MCF 10A (cell line): ENCODE measurements at regions not wholly inside any gene's neighbourhood (a gene's known extent, or its start where the extent isn't known, plus 50 kb on each side); places are given as distances from the start of the nearest gene placed in this dataset.

ENCODE experiments used
- BruUV-seq: library from RNA; stranded (reverse); fragments of 400-500 nt; replicated peaks from 2 replicates; lab custom pipeline; 2021; lab: Mats Ljungman, UMichigan
- CTCF ChIA-PET: fragments of 300-600 bp; sonication (Branson Sonifier 250); formaldehyde crosslinking; extraction: SDS; loops from one replicate; lab custom pipeline; 2021; ENCODE audit warnings: antibody characterized with exemption, inconsistent platforms; lab: Yijun Ruan, JAX
- POLR2A ChIA-PET: fragments of 300-600, 350-650 bp; sonication (Branson Sonifier 250); formaldehyde crosslinking; extraction: SDS; loops from one replicate; lab custom pipeline; 2020; ENCODE audit warnings: antibody characterized with exemption, inconsistent platforms; lab: Yijun Ruan, JAX
- DNase-seq: peaks from one replicate; pipeline ENCODE4 v3.0.0-alpha.2; 2018; ENCODE audit not compliant: unreplicated experiment
- H3K27ac Mint-ChIP-seq: one replicate; pipeline ENCODE4 v1.8.0; 2022; ENCODE audit warnings: mild to moderate bottlenecking, low read depth, mixed read lengths; ENCODE audit not compliant: unreplicated experiment
- H3K27me3 Mint-ChIP-seq: one replicate; pipeline ENCODE4 v1.8.0; 2022; ENCODE audit warnings: mixed read lengths; ENCODE audit not compliant: insufficient read depth, unreplicated experiment
- H3K36me3 Mint-ChIP-seq: one replicate; pipeline ENCODE4 v1.8.0; 2022; ENCODE audit warnings: mild to moderate bottlenecking, moderate library complexity, mixed read lengths; ENCODE audit not compliant: insufficient read depth, unreplicated experiment
- H3K4me1 Mint-ChIP-seq: one replicate; pipeline ENCODE4 v1.8.0; 2022; ENCODE audit warnings: mixed read lengths; ENCODE audit not compliant: insufficient read depth, unreplicated experiment
- H3K4me3 Mint-ChIP-seq: one replicate; pipeline ENCODE4 v1.8.0; 2022; ENCODE audit warnings: mild to moderate bottlenecking, moderate library complexity, mixed read lengths; ENCODE audit not compliant: unreplicated experiment
- H3K9me3 Mint-ChIP-seq: one replicate; pipeline ENCODE4 v1.8.0; 2022; ENCODE audit warnings: mixed read lengths; ENCODE audit not compliant: unreplicated experiment
- intact Hi-C: fragments of 100-400 bp; cut with micrococcal nuclease; formaldehyde crosslinking; loops from 2 replicates; pipeline ENCODE4 v1.14.1; 2022
- TF ChIP-seq, protein P1 (sequence below): fragments of 200-600 bp; IDR thresholded peaks from one replicate; pipeline ENCODE4 v1.8.0; 2022; ENCODE audit warnings: antibody characterized with exemption, mild to moderate bottlenecking; ENCODE audit not compliant: unreplicated experiment

GRCh38 chr2:221704442-221704841 lies 132.3 kb upstream of the EPHA4 start:
- CTCF ChIA-PET: interaction anchor here (0.6 kb wide), 1 partner anchor 49 kb away, joined by 4 read pairs; no protein-coding TSS in a partner anchor
- no peaks in the 10 kb centered on the region for H3K27me3 Mint-ChIP-seq
- no peak overlapping the region for H3K27ac Mint-ChIP-seq
- no peak for DNase-seq
- intact Hi-C loops: no loop called here
- H3K4me3 Mint-ChIP-seq: no peak overlapping the region
- H3K36me3 Mint-ChIP-seq: no peaks in the 10 kb centered on the region
- BruUV-seq: no TSS peak
- TF ChIP-seq, protein P1, sequence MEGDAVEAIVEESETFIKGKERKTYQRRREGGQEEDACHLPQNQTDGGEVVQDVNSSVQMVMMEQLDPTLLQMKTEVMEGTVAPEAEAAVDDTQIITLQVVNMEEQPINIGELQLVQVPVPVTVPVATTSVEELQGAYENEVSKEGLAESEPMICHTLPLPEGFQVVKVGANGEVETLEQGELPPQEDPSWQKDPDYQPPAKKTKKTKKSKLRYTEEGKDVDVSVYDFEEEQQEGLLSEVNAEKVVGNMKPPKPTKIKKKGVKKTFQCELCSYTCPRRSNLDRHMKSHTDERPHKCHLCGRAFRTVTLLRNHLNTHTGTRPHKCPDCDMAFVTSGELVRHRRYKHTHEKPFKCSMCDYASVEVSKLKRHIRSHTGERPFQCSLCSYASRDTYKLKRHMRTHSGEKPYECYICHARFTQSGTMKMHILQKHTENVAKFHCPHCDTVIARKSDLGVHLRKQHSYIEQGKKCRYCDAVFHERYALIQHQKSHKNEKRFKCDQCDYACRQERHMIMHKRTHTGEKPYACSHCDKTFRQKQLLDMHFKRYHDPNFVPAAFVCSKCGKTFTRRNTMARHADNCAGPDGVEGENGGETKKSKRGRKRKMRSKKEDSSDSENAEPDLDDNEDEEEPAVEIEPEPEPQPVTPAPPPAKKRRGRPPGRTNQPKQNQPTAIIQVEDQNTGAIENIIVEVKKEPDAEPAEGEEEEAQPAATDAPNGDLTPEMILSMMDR: no peak
- POLR2A ChIA-PET: no interaction called here
- no peaks in the 10 kb centered on the region for H3K9me3 Mint-ChIP-seq
- no peaks in the 10 kb centered on the region for H3K4me1 Mint-ChIP-seq

GRCh38 chr2:221693365-221693764 lies 121.3 kb upstream of the EPHA4 start:
- Mint-ChIP-seq H3K4me3 (no peak overlapping the region), H3K9me3 (no peaks in the 10 kb centered on the region), H3K36me3 (no peaks in the 10 kb centered on the region), H3K27ac (no peak overlapping the region), H3K27me3 (no peaks in the 10 kb centered on the region), H3K4me1 (no peaks in the 10 kb centered on the region)
- DNase-seq: no peak
- no TSS peak for BruUV-seq
- ChIA-PET CTCF (no interaction called here), POLR2A (no interaction called here)
- TF ChIP-seq, protein P1: no peak
- intact Hi-C loops: no loop called here

DNA sequence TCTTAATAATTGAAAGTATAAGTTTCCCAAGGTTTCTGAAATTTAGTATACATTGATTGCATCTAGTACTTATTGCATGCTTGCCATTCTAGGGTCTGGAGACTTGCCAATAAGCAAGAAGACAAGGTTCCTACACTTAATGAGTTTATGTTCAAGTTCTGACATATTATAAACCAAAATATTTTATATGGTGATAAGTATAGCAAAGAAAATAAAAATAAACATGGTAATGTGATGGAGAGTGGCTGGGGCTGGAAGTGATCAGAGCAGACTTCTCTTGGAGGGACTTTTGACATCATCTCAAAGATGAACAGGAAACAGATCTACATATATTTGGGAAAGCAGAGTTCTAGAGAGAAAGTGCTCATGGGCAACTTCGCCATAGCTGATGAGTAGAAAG lies 119.5 kb upstream of the EPHA4 start:
- intact Hi-C loops: no loop called here
- Mint-ChIP-seq H3K9me3 (no peaks in the 10 kb centered on the region), H3K36me3 (no peaks in the 10 kb centered on the region), H3K27ac (no peak overlapping the region), H3K4me3 (no peak overlapping the region), H3K4me1 (no peaks in the 10 kb centered on the region), H3K27me3 (no peaks in the 10 kb centered on the region)
- CTCF ChIA-PET: no interaction called here
- DNase-seq: no peak
- POLR2A ChIA-PET: no interaction called here
- TF ChIP-seq, protein P1: no peak
- no TSS peak for BruUV-seq

GRCh38 chr2:221689140-221689539 lies 117.0 kb upstream of the EPHA4 start:
- Mint-ChIP-seq H3K27me3 (no peaks in the 10 kb centered on the region), H3K4me3 (no peak overlapping the region), H3K9me3 (no peaks in the 10 kb centered on the region), H3K27ac (no peak overlapping the region), H3K36me3 (no peaks in the 10 kb centered on the region), H3K4me1 (no peaks in the 10 kb centered on the region)
- ChIA-PET CTCF (interaction anchor here (0.6 kb wide), 1 partner anchor 44 kb away, joined by 3 read pairs; no protein-coding TSS in a partner anchor), POLR2A (no interaction called here)
- DNase-seq: no peak
- no TSS peak for BruUV-seq
- intact Hi-C loops: no loop called here
- TF ChIP-seq, protein P1: no peak
